C4-2B (cell line): ENCODE measurements at regions not wholly inside any gene's neighbourhood (a gene's known extent, or its start where the extent isn't known, plus 50 kb on each side); places are given as distances from the start of the nearest gene placed in this dataset.

Experiments used
- ZFX ChIP-seq: fragments of 450-650 bp; IDR thresholded peaks from 2 replicates; pipeline ENCODE4 v1.6.1; 2017
- TF ChIP-seq, protein P1 (sequence below): fragments of 450-650 bp; conservative IDR thresholded peaks from 2 replicates; pipeline ENCODE4 v1.5.1; 2017; ENCODE audit warnings: mild to moderate bottlenecking

- TF ChIP-seq, protein P1, sequence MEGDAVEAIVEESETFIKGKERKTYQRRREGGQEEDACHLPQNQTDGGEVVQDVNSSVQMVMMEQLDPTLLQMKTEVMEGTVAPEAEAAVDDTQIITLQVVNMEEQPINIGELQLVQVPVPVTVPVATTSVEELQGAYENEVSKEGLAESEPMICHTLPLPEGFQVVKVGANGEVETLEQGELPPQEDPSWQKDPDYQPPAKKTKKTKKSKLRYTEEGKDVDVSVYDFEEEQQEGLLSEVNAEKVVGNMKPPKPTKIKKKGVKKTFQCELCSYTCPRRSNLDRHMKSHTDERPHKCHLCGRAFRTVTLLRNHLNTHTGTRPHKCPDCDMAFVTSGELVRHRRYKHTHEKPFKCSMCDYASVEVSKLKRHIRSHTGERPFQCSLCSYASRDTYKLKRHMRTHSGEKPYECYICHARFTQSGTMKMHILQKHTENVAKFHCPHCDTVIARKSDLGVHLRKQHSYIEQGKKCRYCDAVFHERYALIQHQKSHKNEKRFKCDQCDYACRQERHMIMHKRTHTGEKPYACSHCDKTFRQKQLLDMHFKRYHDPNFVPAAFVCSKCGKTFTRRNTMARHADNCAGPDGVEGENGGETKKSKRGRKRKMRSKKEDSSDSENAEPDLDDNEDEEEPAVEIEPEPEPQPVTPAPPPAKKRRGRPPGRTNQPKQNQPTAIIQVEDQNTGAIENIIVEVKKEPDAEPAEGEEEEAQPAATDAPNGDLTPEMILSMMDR, result no peak
- TF ChIP-seq ZFX, result no peak
Measured at GRCh38 chr2:133711806-133712205, 143.5 kb upstream of the NCKAP5 start.
